Urinary bladder (tissue), 3 donors: ENCODE measurements at regions not wholly inside any gene's neighbourhood (a gene's known extent, or its start where the extent isn't known, plus 50 kb on each side); places are given as distances from the start of the nearest gene placed in this dataset.

Experiments
- DNase-seq: peaks from one replicate; pipeline ENCODE4 v3.0.0-alpha.2; 2015; ENCODE audit errors: extremely low spot score
- H3K27ac ChIP-seq: one replicate; pipeline ENCODE4 v1.5.1; 2013; ENCODE audit warnings: low read depth, mild to moderate bottlenecking, moderate library complexity
- H3K36me3 ChIP-seq: one replicate; pipeline ENCODE4 v1.6.1; 2013; ENCODE audit warnings: mild to moderate bottlenecking, moderate library complexity; ENCODE audit not compliant: insufficient read depth
- H3K4me1 ChIP-seq: one replicate; pipeline ENCODE4 v1.6.1; 2013; ENCODE audit warnings: mild to moderate bottlenecking, moderate library complexity; ENCODE audit not compliant: insufficient read depth
- H3K4me3 ChIP-seq: one replicate; pipeline ENCODE4 v1.5.1; 2013; ENCODE audit warnings: low read depth, low read length
- WGBS: extraction: QIAGEN DNeasy Blood & Tissue Kit; methylation state at CpG from one replicate; pipeline ENCODE4 v1.1.7; 2013; 5-methylcytosine and 5-hydroxymethylcytosine counted together
- donor health status: healthy with polysubstance abuse.
- donor health status: healthy.

GRCh38 chr10:126806498-126806897, 98.7 kb upstream of the DOCK1 start:
- DNase-seq = no peak
- Histone ChIP-seq H3K4me3 (no peak overlapping the region), H3K36me3 (no peaks in the 10 kb centered on the region), H3K4me1 (no peaks in the 10 kb centered on the region), H3K27ac (no peak overlapping the region)
- 88% methylated on average over 2 of the region's 2 CpGs for WGBS

GRCh38 chr10:126806991-126807702, 98.1 kb upstream of the DOCK1 start:
- H3K27ac ChIP-seq = no peak overlapping the region
- no peaks in the 10 kb centered on the region for H3K36me3 ChIP-seq
- WGBS = 89% methylated on average over 5 of the region's 5 CpGs
- no peak overlapping the region for H3K4me3 ChIP-seq
- no peaks in the 10 kb centered on the region for H3K4me1 ChIP-seq
- DNase-seq = no peak

- no peak for DNase-seq
- no peak overlapping the region for H3K4me3 ChIP-seq
- H3K27ac ChIP-seq = no peak overlapping the region
- H3K36me3 ChIP-seq = no peaks in the 10 kb centered on the region
- 62% methylated on average over 2 of the region's 2 CpGs for WGBS
- H3K4me1 ChIP-seq = no peaks in the 10 kb centered on the region
Observed at GRCh38 chr10:126808103-126808502, 97.1 kb upstream of the DOCK1 start.

GRCh38 chr10:126813432-126813831, 91.8 kb upstream of the DOCK1 start:
- Histone ChIP-seq H3K4me1 (no peaks in the 10 kb centered on the region), H3K27ac (no peak overlapping the region), H3K36me3 (no peaks in the 10 kb centered on the region), H3K4me3 (no peak overlapping the region)
- DNase-seq = no peak
- 81% methylated on average over 6 of the region's 6 CpGs for WGBS

- Histone ChIP-seq H3K36me3 (no peaks in the 10 kb centered on the region), H3K27ac (no peak overlapping the region), H3K4me3 (no peak overlapping the region), H3K4me1 (no peaks in the 10 kb centered on the region)
- no peak for DNase-seq
- WGBS = 69% methylated on average over 5 of the region's 5 CpGs
Observed at GRCh38 chr10:126833542-126833941, 71.7 kb upstream of the DOCK1 start.

- Histone ChIP-seq H3K4me1 (no peaks in the 10 kb centered on the region), H3K4me3 (no peak overlapping the region), H3K36me3 (no peaks in the 10 kb centered on the region), H3K27ac (no peak overlapping the region)
- WGBS = 82% methylated on average over 4 of the region's 4 CpGs
- DNase-seq = no peak
Observed at GRCh38 chr10:126836009-126836408, 69.2 kb upstream of the DOCK1 start.

- Histone ChIP-seq H3K4me1 (no peaks in the 10 kb centered on the region), H3K27ac (no peak overlapping the region), H3K36me3 (no peaks in the 10 kb centered on the region), H3K4me3 (no peak overlapping the region)
- WGBS = 27% methylated on average over 4 of the region's 4 CpGs
- DNase-seq = no peak
Observed at GRCh38 chr10:126838316-126838715, 66.9 kb upstream of the DOCK1 start.

- WGBS = 47% methylated on average over 11 of the region's 11 CpGs
- Histone ChIP-seq H3K4me3 (no peak overlapping the region), H3K4me1 (no peaks in the 10 kb centered on the region), H3K27ac (no peak overlapping the region), H3K36me3 (no peaks in the 10 kb centered on the region)
- DNase-seq = peak; percentile 26
Observed at GRCh38 chr10:126839094-126839761, 66.0 kb upstream of the DOCK1 start.

- DNase-seq = no peak
- Histone ChIP-seq H3K27ac (no peak overlapping the region), H3K36me3 (no peaks in the 10 kb centered on the region), H3K4me1 (no peaks in the 10 kb centered on the region), H3K4me3 (no peak overlapping the region)
- 85% methylated on average over 10 of the region's 10 CpGs for WGBS
Observed at GRCh38 chr10:126840576-126841135, 64.6 kb upstream of the DOCK1 start.

GRCh38 chr10:126841341-126841895, 63.8 kb upstream of the DOCK1 start:
- 61% methylated on average over 5 of the region's 5 CpGs for WGBS
- DNase-seq = no peak
- no peak overlapping the region for H3K4me3 ChIP-seq
- no peak overlapping the region for H3K27ac ChIP-seq
- no peaks in the 10 kb centered on the region for H3K4me1 ChIP-seq
- no peaks in the 10 kb centered on the region for H3K36me3 ChIP-seq

GRCh38 chr10:126842356-126842755, 62.9 kb upstream of the DOCK1 start:
- Histone ChIP-seq H3K4me3 (no peak overlapping the region), H3K27ac (no peak overlapping the region), H3K4me1 (no peaks in the 10 kb centered on the region), H3K36me3 (no peaks in the 10 kb centered on the region)
- WGBS = 88% methylated on average over 4 of the region's 4 CpGs
- no peak for DNase-seq

- 67% methylated on average over 10 of the region's 10 CpGs for WGBS
- no peak for DNase-seq
- no peak overlapping the region for H3K27ac ChIP-seq
- no peaks in the 10 kb centered on the region for H3K36me3 ChIP-seq
- H3K4me1 ChIP-seq = no peaks in the 10 kb centered on the region
- H3K4me3 ChIP-seq = no peak overlapping the region
Observed at GRCh38 chr10:126842836-126843235, 62.4 kb upstream of the DOCK1 start.

GRCh38 chr10:126843299-126843934, 61.8 kb upstream of the DOCK1 start:
- 77% methylated on average over 8 of the region's 8 CpGs for WGBS

More at GRCh38 chr10:126843299-126843934, 61.8 kb upstream of the DOCK1 start:
- Histone ChIP-seq H3K4me3 (no peak overlapping the region), H3K27ac (no peak overlapping the region), H3K36me3 (no peaks in the 10 kb centered on the region), H3K4me1 (no peaks in the 10 kb centered on the region)
- DNase-seq = no peak
